GM19328 (cell line): ENCODE measurements at regions not wholly inside any gene's neighbourhood (a gene's known extent, or its start where the extent isn't known, plus 50 kb on each side); places are given as distances from the start of the nearest gene placed in this dataset.

Source experiments
- ATAC-seq: cut with Tn5 transposase; IDR thresholded peaks from one replicate; pipeline ENCODE4 v1.9.1; 2021; ENCODE audit warnings: mild to moderate bottlenecking, moderate library complexity; ENCODE audit not compliant: unreplicated experiment

DNA sequence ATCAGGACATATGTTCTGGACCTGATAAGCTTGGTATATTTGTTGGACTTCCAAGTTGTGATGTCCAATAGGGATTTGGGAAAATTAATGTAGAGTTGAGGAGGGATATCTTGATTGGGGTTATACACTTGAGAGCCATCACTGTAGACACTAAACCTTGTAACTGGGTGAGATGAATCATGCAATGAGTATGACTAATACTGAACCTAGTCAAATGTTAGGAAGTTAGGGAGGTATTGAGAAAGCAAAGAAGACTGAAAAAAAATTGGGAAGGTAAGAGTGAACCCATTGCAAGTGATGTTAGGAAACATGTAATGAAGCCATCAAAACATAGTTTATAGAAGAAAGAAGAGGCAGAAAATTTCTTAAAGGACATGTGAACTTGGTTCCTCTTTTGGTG is 668.4 kb upstream of the CDH9 start:
- ATAC-seq: no peak

DNA sequence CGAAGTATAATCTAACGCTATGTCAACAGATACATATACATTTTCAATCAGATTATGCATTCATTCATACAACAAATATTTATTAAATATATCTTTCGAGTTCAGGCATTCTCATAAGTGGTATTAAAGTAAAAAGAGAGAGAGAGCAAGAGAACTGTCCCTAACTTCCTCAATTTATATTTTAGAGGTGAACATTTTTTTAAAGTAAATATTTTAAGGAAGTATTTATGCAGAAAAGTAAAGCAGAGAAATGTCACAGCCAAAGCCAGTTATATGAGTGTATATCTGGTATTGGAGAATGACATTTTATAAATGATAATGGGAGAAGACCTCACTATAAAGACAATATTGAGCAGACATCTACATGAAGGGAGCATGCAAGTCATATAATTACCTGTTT is 667.3 kb upstream of the CDH9 start:
- no peak for ATAC-seq

GRCh38 chr5:27701931-27702903 is 663.8 kb upstream of the CDH9 start:
- no peak for ATAC-seq

GRCh38 chr5:27700526-27700925 is 662.1 kb upstream of the CDH9 start:
- no peak for ATAC-seq

DNA sequence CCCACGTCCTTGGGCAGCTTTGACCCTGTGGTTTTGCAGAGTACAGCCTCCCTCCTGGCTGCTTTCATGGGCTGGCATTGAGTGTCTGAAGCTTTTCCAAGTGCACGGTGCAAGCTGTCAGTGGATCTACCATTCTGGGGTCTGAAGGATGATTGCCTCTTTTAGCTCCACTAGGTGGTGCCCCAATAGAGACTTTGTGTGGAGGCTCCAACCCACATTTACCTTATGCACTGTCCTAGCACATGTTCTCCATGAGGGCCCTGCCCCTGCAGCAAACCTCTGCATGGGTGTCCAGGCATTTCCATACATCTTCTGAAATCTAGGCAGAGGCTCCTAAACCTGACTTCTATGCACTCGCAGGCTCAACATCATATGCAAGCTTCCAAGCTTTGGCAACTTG is 644.2 kb upstream of the CDH9 start:
- no peak for ATAC-seq

- ATAC-seq: no peak
These were observed 614.1 kb upstream of the CDH9 start for GRCh38 chr5:27652505-27652904.

- ATAC-seq: no peak
These were observed 600.7 kb upstream of the CDH9 start for GRCh38 chr5:27639005-27639612.

DNA sequence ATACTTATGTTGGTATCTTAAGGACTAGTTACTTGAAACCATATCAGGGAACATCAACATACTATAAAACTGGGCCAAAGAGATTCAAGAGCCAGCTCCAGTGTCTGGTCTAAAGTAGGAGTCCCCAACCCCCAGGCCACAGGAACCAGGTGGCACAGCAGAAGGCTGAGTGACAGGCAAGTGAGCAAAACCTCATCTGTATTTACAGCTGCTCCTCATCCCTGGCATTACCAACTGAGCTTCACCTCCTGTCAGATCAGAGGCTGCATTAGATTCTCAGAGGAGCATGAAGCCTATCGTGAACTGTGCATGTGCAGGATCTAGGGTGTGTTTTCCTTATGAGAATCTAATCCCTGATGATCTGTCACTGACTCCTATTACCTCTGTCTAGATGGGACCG is 581.6 kb upstream of the CDH9 start:
- no peak for ATAC-seq

- ATAC-seq: no peak
These were observed 573.8 kb upstream of the CDH9 start for GRCh38 chr5:27612161-27612560.

GRCh38 chr5:27608992-27609391 is 570.6 kb upstream of the CDH9 start:
- ATAC-seq: no peak

DNA sequence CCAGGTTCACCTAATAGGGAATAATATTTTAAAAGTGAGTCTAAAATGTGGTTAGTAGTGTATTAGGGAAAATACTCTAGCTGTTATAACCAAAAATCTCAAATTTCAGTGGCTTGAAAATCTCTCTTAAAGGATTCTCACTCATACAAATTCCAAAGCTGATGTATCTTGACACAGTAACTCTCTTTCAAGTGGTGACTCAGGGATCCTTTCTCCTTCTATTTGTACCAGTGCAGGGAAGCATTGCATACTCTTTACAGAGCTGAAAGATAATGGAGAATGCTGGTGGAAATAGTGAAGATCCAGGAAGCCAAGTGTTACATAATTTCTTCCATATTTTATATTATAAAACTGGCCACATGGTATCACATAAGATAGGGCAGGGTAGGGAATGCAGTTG is 560.2 kb upstream of the CDH9 start:
- ATAC-seq: no peak

DNA sequence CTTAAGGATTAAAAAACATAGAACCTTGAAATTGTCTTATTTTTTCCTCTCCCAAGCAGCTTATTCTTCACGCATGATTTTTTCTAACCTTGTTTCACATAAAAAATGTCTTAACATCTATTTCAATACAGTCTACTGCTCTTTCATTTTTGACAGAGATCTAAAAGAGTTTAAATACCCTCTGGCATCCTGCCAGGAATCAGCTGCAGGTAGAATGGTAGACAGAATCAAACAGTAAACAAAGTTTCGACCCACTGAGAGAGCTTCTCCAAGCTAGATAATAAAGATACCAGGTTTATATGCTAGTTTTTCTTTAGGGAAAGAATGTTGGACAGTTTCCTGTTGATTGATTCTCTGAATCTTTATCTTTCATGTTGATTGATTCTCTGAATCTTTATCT is 555.8 kb upstream of the CDH9 start:
- ATAC-seq: no peak

DNA sequence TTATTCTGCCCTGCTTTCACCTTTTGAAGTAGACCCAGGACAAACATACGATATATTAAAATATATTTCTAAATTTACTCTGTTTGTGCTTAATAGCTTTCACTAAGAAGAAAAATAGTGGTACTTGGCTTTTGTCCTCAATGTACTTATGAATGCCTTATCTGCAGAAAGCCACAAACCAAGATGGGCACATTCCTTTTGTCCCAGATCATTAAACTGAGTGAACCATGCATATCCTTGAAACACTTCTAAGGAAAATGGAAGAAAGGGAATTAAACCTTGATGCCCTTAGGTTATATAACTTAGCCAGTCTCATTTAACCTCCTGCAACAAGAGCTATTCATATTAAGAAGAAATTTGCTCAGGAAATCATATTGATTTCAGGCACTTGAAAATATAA is 553.8 kb upstream of the CDH9 start:
- no peak for ATAC-seq

- ATAC-seq: no peak
These were observed 552.1 kb upstream of the CDH9 start for GRCh38 chr5:27590503-27590902.

DNA sequence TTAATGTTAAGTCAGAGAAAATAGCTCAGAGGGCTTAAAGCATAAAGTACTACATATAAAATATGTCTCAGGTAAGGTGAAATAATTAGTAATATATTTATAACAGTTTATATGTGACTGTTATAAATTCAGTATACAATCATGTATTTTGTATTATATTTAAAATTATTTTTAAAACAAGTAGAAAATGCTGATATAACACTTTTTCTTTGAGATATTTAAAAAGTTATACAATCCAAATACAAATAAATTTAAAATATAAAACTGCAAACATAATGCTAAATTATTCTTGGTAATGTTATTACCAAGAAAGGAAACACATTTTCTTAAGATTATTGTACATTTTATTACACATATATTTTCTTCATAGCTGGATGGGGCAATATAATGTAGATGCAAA is 539.9 kb upstream of the CDH9 start:
- ATAC-seq: no peak

- ATAC-seq: no peak
These were observed 533.3 kb upstream of the CDH9 start for GRCh38 chr5:27571681-27572080.

- ATAC-seq: no peak
These were observed 530.4 kb upstream of the CDH9 start for GRCh38 chr5:27568811-27569210.

- ATAC-seq: no peak
These were observed 523.0 kb upstream of the CDH9 start for GRCh38 chr5:27561408-27561807.

- no peak for ATAC-seq
These were observed 510.1 kb upstream of the CDH9 start for GRCh38 chr5:27548484-27548883.

DNA sequence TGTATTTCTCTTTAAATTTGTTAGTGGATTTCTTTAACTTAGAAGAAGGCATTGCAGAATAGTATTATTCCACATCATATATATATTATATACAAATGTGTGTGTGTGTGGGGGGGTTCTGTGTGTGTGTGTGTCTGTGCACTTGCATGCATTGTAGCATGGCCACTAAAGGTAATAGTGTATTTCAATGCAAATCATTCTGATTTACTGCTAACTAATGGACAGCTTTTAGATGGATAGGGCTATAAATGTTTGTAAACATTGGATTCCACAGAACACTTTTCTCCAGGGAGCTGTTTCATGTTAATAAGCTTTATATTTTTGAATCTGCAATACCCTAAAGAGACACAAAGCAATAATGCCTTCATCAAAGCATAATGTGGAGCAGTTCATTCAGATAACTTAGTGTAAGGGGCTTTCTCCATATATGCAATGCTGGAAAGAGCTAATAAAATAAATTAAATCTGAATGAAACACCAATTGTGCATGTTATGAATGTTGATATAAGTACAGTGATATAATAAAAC is 496.7 kb upstream of the CDH9 start:
- no peak for ATAC-seq

DNA sequence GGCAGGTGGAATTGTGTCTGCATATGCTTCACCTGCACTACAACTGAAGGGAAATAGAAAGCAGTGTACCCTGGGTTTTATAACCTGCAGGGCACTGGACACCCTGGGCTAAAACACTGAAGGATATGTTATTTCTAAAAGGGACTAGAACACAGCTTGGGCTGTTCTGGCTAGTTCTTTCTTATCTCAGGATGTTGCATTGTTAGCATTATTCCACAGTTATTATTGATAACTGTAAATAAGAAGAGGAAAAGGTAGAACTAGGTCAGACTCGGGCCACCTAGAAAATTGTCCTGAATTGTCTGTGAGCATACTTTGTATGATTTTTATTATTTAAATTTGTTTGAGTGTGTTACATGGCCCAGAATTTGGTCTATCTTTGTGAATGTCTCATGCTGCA is 493.9 kb upstream of the CDH9 start:
- no peak for ATAC-seq

DNA sequence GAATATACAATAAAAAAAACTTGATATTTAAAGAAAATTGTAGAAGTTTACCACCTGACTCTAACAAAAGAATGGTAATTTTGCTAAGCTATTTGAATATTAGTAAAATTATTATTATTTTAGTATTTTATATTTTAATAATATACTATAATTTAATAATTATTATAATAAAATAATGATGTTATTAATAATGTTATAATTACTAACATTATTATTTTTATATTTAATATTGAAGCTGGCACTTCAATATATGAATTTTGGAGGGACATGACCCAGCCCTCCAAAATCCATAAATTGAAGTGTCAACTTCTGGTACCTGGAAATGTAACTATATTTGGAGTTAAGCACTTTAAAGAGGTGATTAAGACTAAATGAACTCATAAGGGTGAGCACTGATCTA is 486.1 kb upstream of the CDH9 start:
- no peak for ATAC-seq
